HG03066 (cell line): ENCODE measurements at regions not wholly inside any gene's neighbourhood (a gene's known extent, or its start where the extent isn't known, plus 50 kb on each side); places are given as distances from the start of the nearest gene placed in this dataset.

Experiments used
- ATAC-seq: cut with Tn5 transposase; IDR thresholded peaks from one replicate; pipeline ENCODE4 v1.9.1; 2021; ENCODE audit warnings: low read depth; ENCODE audit not compliant: unreplicated experiment

GRCh38 chr2:41886757-41887156, 161.1 kb upstream of the PKDCC start:
- ATAC-seq = no peak

- ATAC-seq = no peak
Observed at GRCh38 chr2:41890341-41890740, 157.5 kb upstream of the PKDCC start.

GRCh38 chr2:41892476-41892875, 155.3 kb upstream of the PKDCC start:
- no peak for ATAC-seq

GRCh38 chr2:41894563-41895333, 153.1 kb upstream of the PKDCC start:
- ATAC-seq = no peak

GRCh38 chr2:41895334-41895664, 152.5 kb upstream of the PKDCC start:
- ATAC-seq = no peak

GRCh38 chr2:41896186-41896846, 151.5 kb upstream of the PKDCC start:
- ATAC-seq = peak; percentile 96

- no peak for ATAC-seq
Observed at GRCh38 chr2:41899189-41899588, 148.6 kb upstream of the PKDCC start.

GRCh38 chr2:41900101-41900577, 147.7 kb upstream of the PKDCC start:
- no peak for ATAC-seq

GRCh38 chr2:41902897-41903296, 144.9 kb upstream of the PKDCC start:
- ATAC-seq = no peak

- no peak for ATAC-seq
Observed at GRCh38 chr2:41903474-41904135, 144.2 kb upstream of the PKDCC start.

- no peak for ATAC-seq
Observed at GRCh38 chr2:41904459-41904858, 143.4 kb upstream of the PKDCC start.

- ATAC-seq = no peak
Observed at GRCh38 chr2:41905597-41906337, 142.1 kb upstream of the PKDCC start.

GRCh38 chr2:41906338-41906725, 141.5 kb upstream of the PKDCC start:
- no peak for ATAC-seq

GRCh38 chr2:41907141-41907540, 140.7 kb upstream of the PKDCC start:
- no peak for ATAC-seq

- ATAC-seq = no peak
Observed at GRCh38 chr2:41907771-41908207, 140.0 kb upstream of the PKDCC start.

- no peak for ATAC-seq
Observed at GRCh38 chr2:41908349-41908748, 139.5 kb upstream of the PKDCC start.

- ATAC-seq = no peak
Observed at GRCh38 chr2:41909584-41909983, 138.2 kb upstream of the PKDCC start.

- no peak for ATAC-seq
Observed at GRCh38 chr2:41910126-41910525, 137.7 kb upstream of the PKDCC start.

GRCh38 chr2:41911033-41911432, 136.8 kb upstream of the PKDCC start:
- ATAC-seq = no peak

- ATAC-seq = no peak
Observed at GRCh38 chr2:41912337-41912736, 135.5 kb upstream of the PKDCC start.

- ATAC-seq = no peak
Observed at GRCh38 chr2:41912776-41913175, 135.0 kb upstream of the PKDCC start.
